GM12878 (cell line): ENCODE measurements at regions not wholly inside any gene's neighbourhood (a gene's known extent, or its start where the extent isn't known, plus 50 kb on each side); places are given as distances from the start of the nearest gene placed in this dataset.

Experiments
- ATAC-seq: fragments of 200-7000 bp; cut with Tn5 transposase; 3 replicates; pipeline ENCODE4 v1.9.1; 2020; ENCODE audit warnings: mild to moderate bottlenecking, moderate library complexity
- BruUV-seq: library from RNA; stranded (reverse); fragments of 400-500 nt; replicated peaks from 2 replicates; lab custom pipeline; 2021; lab: Mats Ljungman, UMichigan
- CTCF ChIA-PET: fragments of 300-600 bp; sonication (Branson Sonifier 250); formaldehyde crosslinking; extraction: SDS; loops from one replicate; lab custom pipeline; 2021; ENCODE audit warnings: inconsistent platforms; lab: Yijun Ruan, JAX
- POLR2A ChIA-PET: fragments of 350-600 bp; formaldehyde crosslinking; extraction: SDS; loops from one replicate; lab custom pipeline; 2021; ENCODE audit warnings: inconsistent platforms; lab: Charles Lee
- RAD21 ChIA-PET: fragments of 300-600 bp; sonication (Branson Sonifier 250); formaldehyde crosslinking; loops from one replicate; lab custom pipeline; 2023; ENCODE audit warnings: antibody characterized with exemption; ENCODE audit not compliant: unreplicated experiment; lab: Charles Lee
- SMC1A ChIA-PET: fragments of 300-600 bp; sonication (Branson Sonifier 250); formaldehyde crosslinking; loops from one replicate; lab custom pipeline; 2023; ENCODE audit not compliant: unreplicated experiment, uncharacterized antibody; lab: Charles Lee
- DNase-seq: peaks from one replicate; pipeline ENCODE4 v3.0.0-alpha.2; 2011; ENCODE audit warnings: low read depth, low spot score
- FAIRE-seq: peaks from 3 replicates; lab custom pipeline; 2011; peaks lifted over from hg19 to GRCh38; lab: Jason Lieb, UNC
- H2AFZ ChIP-seq: 2 replicates; pipeline ENCODE4 v1.6.0; 2011; ENCODE audit warnings: low read depth, low read length, control low read depth; ENCODE audit not compliant: control insufficient read depth
- H3K27ac ChIP-seq: 2 replicates; pipeline ENCODE4 v1.5.1; 2011; ENCODE audit warnings: control low read depth; ENCODE audit not compliant: control insufficient read depth, insufficient read depth
- H3K27me3 ChIP-seq, 2 experiments: replicated peaks in 1 of 2; 2 replicates each; pipeline versions ENCODE4 v1.6.0 to v1.6.1; 2011; ENCODE audit warnings: low read length in 1 of 2; ENCODE audit not compliant: control insufficient read depth in 2 of 2, insufficient read depth in 2 of 2
- H3K36me3 ChIP-seq, 2 experiments: 2 replicates each; pipeline ENCODE4 v1.5.1; 2011; ENCODE audit warnings: low read length in 1 of 2; ENCODE audit not compliant: control insufficient read depth in 2 of 2, insufficient read depth in 2 of 2
- H3K4me1 ChIP-seq: 2 replicates; pipeline ENCODE4 v1.6.1; 2011; ENCODE audit warnings: mild to moderate bottlenecking, low read length, moderate library complexity, mixed read lengths; ENCODE audit not compliant: control insufficient read depth, insufficient read depth
- H3K4me2 ChIP-seq: 2 replicates; pipeline ENCODE4 v1.6.0; 2011; ENCODE audit warnings: control low read depth; ENCODE audit not compliant: control insufficient read depth, insufficient read depth
- H3K4me3 ChIP-seq: fragments of 200-600 bp; sonication (generic); 2 replicates; pipeline ENCODE4 v1.5.1; 2016
- H3K79me2 ChIP-seq: 2 replicates; pipeline ENCODE4 v1.6.0; 2011; ENCODE audit warnings: low read length; ENCODE audit not compliant: control insufficient read depth, insufficient read depth
- H3K9ac ChIP-seq: 2 replicates; pipeline ENCODE4 v1.8.0; 2011; ENCODE audit warnings: low read length, control low read depth, mixed read lengths; ENCODE audit not compliant: control insufficient read depth, insufficient read depth
- H3K9me3 ChIP-seq: replicated peaks from 3 replicates; pipeline ENCODE4 v1.5.1; 2011; ENCODE audit warnings: mild to moderate bottlenecking, low read length; ENCODE audit not compliant: control insufficient read depth, insufficient read depth
- H4K20me1 ChIP-seq: 2 replicates; pipeline ENCODE4 v1.6.0; 2011; ENCODE audit not compliant: control insufficient read depth, insufficient read depth
- BRCA1 ChIP-seq: IDR thresholded peaks from 2 replicates; pipeline ENCODE4 v1.6.1; 2011; ENCODE audit warnings: low read depth, low read length, improper control_type of control experiment
- CHD4 ChIP-seq: fragments of 200-600 bp; sonication (generic); IDR thresholded peaks from 2 replicates; pipeline ENCODE4 v1.6.1; 2016; ENCODE audit warnings: mild to moderate bottlenecking
- CREM ChIP-seq: IDR thresholded peaks from 2 replicates; pipeline ENCODE4 v1.6.1; 2014; ENCODE audit warnings: antibody characterized with exemption, low read depth
- EGR1 ChIP-seq, 2 experiments: IDR thresholded peaks; 1 replicate in 1 of 2; 2 replicates in 1 of 2; pipeline ENCODE4 v1.6.1; 2011 to 2012; ENCODE audit warnings: low read depth in 2 of 2, low read length in 2 of 2, borderline replicate concordance in 1 of 2, mild to moderate bottlenecking in 1 of 2, moderate library complexity in 1 of 2
- EP300 ChIP-seq, 2 experiments: fragments of 150-350 bp in 1 of 2; IDR thresholded peaks; 2 replicates each; pipeline ENCODE4 v1.6.1; 2011 to 2012; ENCODE audit warnings: low read depth in 2 of 2, low read length in 2 of 2, borderline replicate concordance in 1 of 2, improper control_type of control experiment in 1 of 2, inconsistent platforms in 1 of 2; ENCODE audit not compliant: control insufficient read depth in 1 of 2
- EZH2 ChIP-seq: IDR thresholded peaks from 2 replicates; pipeline ENCODE4 v1.6.1; 2012; ENCODE audit warnings: low read depth, mild to moderate bottlenecking, control low read depth, inconsistent platforms, low read length, borderline replicate concordance; ENCODE audit not compliant: control insufficient read depth
- KAT2A ChIP-seq: conservative IDR thresholded peaks from 2 replicates; pipeline ENCODE4 v1.6.1; 2011; ENCODE audit warnings: low read depth, low read length; ENCODE audit not compliant: control insufficient read depth
- STAT3 ChIP-seq: IDR thresholded peaks from 2 replicates; pipeline ENCODE4 v1.6.1; 2011; ENCODE audit warnings: low read depth, low read length, improper control_type of control experiment
- TAF1 ChIP-seq: IDR thresholded peaks from 2 replicates; pipeline ENCODE4 v1.6.1; 2011; ENCODE audit warnings: mild to moderate bottlenecking, low read depth, low read length, borderline replicate concordance
- ZNF384 ChIP-seq: IDR thresholded peaks from 2 replicates; pipeline ENCODE4 v1.6.1; 2012; ENCODE audit warnings: low read depth, mild to moderate bottlenecking, low read length, improper control_type of control experiment, borderline replicate concordance
- WGBS: methylation state at CpG from one replicate; pipeline ENCODE4 v1.1.6; 2016; ENCODE audit warnings: low lambda C conversion rate; ENCODE audit not compliant: insufficient replicate concordance, insufficient coverage; ENCODE audit errors: missing lambda C conversion rate; 5-methylcytosine and 5-hydroxymethylcytosine counted together
- in situ Hi-C: fragments of 300-500 bp; cut with MboI; formaldehyde crosslinking; loops from 9 replicates; pipeline ENCODE4 v1.14.3; 2018; ENCODE audit warnings: mixed read lengths
- intact Hi-C: fragments of 100-400 bp; cut with micrococcal nuclease; formaldehyde crosslinking; loops from one replicate; pipeline ENCODE4 v1.14.2; 2022; ENCODE audit not compliant: unreplicated experiment
- TF ChIP-seq, protein P1 (sequence below): fragments of 450-650 bp; IDR thresholded peaks from 2 replicates; pipeline ENCODE4 v1.6.1; 2014; ENCODE audit warnings: mild to moderate bottlenecking
- TF ChIP-seq, protein P2 (sequence below): fragments of 450-650 bp; formaldehyde crosslinking; IDR thresholded peaks from 2 replicates; pipeline ENCODE4 v1.5.0; 2022; ENCODE audit warnings: mild to moderate bottlenecking, missing genetic modification characterization
- TF ChIP-seq, protein P3 (sequence below): fragments of 450-650 bp; conservative IDR thresholded peaks from 2 replicates; pipeline ENCODE4 v1.6.1; 2017; ENCODE audit warnings: mild to moderate bottlenecking, moderate library complexity

DNA sequence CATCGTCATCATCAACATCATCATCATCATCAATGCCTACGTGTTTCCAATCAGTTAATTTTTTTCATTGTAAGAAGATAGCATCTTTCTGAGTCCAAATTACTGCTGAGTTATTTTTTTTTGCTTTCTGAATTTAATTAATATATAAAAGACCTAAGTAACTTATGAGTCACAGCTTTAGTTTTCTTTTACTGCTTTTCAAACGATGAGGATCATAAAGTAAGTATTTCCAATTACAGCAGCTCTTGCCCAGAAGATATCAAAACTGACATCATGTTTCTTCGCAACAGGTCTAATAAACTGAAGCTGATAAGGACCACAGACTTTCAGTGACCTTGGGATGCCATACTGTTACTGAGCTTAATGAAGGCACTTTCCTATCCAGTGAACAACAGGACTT is 442.2 kb downstream of the DSEL start:
- in situ Hi-C loops: no loop called here
- Histone ChIP-seq H3K4me1 (no peaks in the 10 kb centered on the region), H3K4me3 (no peak overlapping the region), H2AFZ (no peak overlapping the region), H3K9me3 (no peaks in the 10 kb centered on the region), H4K20me1 (no peaks in the 10 kb centered on the region), H3K9ac (no peak overlapping the region), H3K27ac (no peak overlapping the region), H3K79me2 (no peaks in the 10 kb centered on the region), H3K36me3 (no peaks in the 10 kb centered on the region), H3K27me3 (no peaks in the 10 kb centered on the region), H3K4me2 (no peak overlapping the region)
- ATAC-seq: no peak
- ChIA-PET RAD21 (no interaction called here), CTCF (interaction anchor here (0.9 to 2.4 kb wide), 2 partner anchors 22 to 30 kb away, joined by 5 to 7 read pairs; no protein-coding TSS in a partner anchor), POLR2A (no interaction called here), SMC1A (interaction anchor here (0.6 kb wide), 1 partner anchor 525 kb away, joined by 3 read pairs; no protein-coding TSS in a partner anchor)
- 12% methylated on average over 4 of the region's 4 CpGs for WGBS
- no peak for FAIRE-seq
- DNase-seq: no peak
- no peak for TF ChIP-seq EZH2
- TF ChIP-seq KAT2A: no peak
- TF ChIP-seq, protein P1, sequence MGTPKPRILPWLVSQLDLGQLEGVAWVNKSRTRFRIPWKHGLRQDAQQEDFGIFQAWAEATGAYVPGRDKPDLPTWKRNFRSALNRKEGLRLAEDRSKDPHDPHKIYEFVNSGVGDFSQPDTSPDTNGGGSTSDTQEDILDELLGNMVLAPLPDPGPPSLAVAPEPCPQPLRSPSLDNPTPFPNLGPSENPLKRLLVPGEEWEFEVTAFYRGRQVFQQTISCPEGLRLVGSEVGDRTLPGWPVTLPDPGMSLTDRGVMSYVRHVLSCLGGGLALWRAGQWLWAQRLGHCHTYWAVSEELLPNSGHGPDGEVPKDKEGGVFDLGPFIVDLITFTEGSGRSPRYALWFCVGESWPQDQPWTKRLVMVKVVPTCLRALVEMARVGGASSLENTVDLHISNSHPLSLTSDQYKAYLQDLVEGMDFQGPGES: no peak
- TF ChIP-seq, protein P2, sequence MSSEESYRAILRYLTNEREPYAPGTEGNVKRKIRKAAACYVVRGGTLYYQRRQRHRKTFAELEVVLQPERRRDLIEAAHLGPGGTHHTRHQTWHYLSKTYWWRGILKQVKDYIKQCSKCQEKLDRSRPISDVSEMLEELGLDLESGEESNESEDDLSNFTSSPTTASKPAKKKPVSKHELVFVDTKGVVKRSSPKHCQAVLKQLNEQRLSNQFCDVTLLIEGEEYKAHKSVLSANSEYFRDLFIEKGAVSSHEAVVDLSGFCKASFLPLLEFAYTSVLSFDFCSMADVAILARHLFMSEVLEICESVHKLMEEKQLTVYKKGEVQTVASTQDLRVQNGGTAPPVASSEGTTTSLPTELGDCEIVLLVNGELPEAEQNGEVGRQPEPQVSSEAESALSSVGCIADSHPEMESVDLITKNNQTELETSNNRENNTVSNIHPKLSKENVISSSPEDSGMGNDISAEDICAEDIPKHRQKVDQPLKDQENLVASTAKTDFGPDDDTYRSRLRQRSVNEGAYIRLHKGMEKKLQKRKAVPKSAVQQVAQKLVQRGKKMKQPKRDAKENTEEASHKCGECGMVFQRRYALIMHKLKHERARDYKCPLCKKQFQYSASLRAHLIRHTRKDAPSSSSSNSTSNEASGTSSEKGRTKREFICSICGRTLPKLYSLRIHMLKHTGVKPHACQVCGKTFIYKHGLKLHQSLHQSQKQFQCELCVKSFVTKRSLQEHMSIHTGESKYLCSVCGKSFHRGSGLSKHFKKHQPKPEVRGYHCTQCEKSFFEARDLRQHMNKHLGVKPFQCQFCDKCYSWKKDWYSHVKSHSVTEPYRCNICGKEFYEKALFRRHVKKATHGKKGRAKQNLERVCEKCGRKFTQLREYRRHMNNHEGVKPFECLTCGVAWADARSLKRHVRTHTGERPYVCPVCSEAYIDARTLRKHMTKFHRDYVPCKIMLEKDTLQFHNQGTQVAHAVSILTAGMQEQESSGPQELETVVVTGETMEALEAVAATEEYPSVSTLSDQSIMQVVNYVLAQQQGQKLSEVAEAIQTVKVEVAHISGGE (CRISPR knock-in tag): no peak
- no peak for TF ChIP-seq ZNF384
- no peak for TF ChIP-seq EP300 (IDR thresholded peaks at IDR 0.05; ENCODE audit: borderline replicate concordance in 1 of 2, control insufficient read depth in 1 of 2, low read depth in 2 of 2, low read length in 2 of 2)
- no peak for TF ChIP-seq TAF1
- TF ChIP-seq EGR1 (IDR thresholded peaks at IDR 0.05; ENCODE audit: borderline replicate concordance in 1 of 2, low read depth in 2 of 2, low read length in 2 of 2): no peak
- TF ChIP-seq CREM: no peak
- TF ChIP-seq, protein P3, sequence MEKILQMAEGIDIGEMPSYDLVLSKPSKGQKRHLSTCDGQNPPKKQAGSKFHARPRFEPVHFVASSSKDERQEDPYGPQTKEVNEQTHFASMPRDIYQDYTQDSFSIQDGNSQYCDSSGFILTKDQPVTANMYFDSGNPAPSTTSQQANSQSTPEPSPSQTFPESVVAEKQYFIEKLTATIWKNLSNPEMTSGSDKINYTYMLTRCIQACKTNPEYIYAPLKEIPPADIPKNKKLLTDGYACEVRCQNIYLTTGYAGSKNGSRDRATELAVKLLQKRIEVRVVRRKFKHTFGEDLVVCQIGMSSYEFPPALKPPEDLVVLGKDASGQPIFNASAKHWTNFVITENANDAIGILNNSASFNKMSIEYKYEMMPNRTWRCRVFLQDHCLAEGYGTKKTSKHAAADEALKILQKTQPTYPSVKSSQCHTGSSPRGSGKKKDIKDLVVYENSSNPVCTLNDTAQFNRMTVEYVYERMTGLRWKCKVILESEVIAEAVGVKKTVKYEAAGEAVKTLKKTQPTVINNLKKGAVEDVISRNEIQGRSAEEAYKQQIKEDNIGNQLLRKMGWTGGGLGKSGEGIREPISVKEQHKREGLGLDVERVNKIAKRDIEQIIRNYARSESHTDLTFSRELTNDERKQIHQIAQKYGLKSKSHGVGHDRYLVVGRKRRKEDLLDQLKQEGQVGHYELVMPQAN: no peak
- no peak for TF ChIP-seq CHD4
- TF ChIP-seq STAT3: no peak
- TF ChIP-seq BRCA1: no peak
- intact Hi-C loops: no loop called here
- BruUV-seq: no TSS peak
